HG03139 (cell line): ENCODE measurements at regions not wholly inside any gene's neighbourhood (a gene's known extent, or its start where the extent isn't known, plus 50 kb on each side); places are given as distances from the start of the nearest gene placed in this dataset.
"Not testable (repeated sequence)": the region's sequence is repeated elsewhere in the genome, so short reads cannot be mapped to it uniquely, and the experiment has no call there.

Source experiments
- ATAC-seq: cut with Tn5 transposase; IDR thresholded peaks from one replicate; pipeline ENCODE4 v1.9.1; 2021; ENCODE audit not compliant: unreplicated experiment

DNA sequence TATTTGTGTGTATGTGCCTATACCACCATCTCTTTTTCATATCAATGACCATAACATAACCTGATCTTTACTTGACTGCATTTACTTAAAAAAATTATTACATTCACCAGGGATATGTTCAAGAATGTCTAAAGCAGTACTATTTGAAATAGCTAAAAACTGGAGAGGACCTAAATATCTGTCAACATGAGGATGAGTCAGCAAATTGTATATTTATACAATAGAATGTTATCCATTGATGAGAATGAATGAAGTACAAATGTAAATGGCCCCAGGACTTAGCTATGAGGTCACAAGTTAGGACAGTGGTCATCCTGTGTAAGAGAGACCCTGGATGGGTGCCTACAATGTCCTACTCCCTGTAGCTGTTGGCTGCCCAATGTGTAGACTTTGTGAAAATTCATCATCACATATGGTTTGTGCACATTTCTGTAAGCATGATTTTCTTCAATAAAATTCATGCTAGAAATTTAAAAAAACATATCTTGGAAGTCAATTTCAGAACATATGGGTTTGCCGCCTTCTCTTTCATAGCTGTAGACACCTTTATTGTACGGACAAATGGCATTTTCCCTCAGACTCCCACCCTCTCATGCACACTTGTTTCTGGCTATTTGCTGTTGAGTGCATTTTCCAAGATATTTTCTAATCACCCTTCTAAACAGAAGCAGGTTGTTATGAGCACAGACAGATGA is 202.4 kb downstream of the CDH26 start:
- ATAC-seq = no peak

DNA sequence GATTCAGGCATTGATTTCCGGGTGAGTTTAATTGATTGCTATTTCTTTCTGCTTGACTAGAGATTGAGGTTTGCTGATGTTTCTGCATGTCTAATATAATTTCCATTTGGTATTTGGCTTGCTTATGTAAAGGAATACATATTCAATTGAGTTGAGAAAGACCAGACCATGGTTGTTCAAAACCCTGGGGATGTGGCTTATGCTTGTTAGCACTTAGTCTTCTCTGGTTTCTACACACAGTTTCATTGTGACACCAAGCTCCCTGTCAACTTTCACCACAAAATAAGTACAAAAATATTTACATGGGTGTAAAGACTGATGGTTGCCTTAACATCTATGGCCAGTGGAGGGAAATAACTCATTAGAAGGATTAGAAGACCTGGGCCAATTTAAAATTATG is 209.6 kb downstream of the CDH26 start:
- ATAC-seq = no peak

- ATAC-seq = no peak
Observed at GRCh38 chr20:60168963-60169362, 210.7 kb downstream of the CDH26 start.

- ATAC-seq = no peak
Observed at GRCh38 chr20:60170116-60170515, 211.9 kb downstream of the CDH26 start.

- no peak for ATAC-seq
Observed at GRCh38 chr20:60171313-60171712, 213.1 kb downstream of the CDH26 start.

GRCh38 chr20:60171738-60172137 is 213.5 kb downstream of the CDH26 start:
- no peak for ATAC-seq

DNA sequence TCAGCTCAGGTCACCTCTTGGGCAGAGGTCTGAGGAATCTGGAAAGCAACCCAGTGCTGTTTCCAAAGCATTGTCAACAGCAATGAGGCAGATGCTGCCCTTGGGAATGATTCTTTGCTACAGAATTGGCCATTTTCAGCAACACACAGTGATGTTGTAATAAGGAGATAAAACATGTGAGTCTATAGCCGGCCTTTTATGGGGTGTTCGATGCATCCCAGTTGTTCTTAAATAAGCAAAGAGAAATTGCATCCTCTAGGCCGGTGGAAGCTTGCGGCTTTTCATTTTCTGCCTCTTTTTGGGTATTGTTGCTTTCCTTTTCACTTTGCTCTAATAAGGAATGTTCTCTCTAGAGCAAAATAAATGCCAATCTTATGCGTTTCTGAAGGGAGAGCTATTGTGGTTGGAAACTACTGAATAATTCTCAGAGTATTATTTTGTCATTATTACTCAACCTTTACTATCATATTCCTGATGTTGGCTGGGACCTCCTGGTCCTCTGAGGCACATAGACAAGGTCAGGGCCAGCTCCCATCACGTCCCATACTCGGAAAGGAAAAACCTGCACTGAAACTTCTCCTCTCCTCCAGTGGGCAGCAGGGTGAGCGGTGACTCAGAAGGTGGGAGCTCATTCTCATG is 214.2 kb downstream of the CDH26 start:
- ATAC-seq = no peak

- no peak for ATAC-seq
Observed at GRCh38 chr20:60177080-60177479, 218.9 kb downstream of the CDH26 start.

DNA sequence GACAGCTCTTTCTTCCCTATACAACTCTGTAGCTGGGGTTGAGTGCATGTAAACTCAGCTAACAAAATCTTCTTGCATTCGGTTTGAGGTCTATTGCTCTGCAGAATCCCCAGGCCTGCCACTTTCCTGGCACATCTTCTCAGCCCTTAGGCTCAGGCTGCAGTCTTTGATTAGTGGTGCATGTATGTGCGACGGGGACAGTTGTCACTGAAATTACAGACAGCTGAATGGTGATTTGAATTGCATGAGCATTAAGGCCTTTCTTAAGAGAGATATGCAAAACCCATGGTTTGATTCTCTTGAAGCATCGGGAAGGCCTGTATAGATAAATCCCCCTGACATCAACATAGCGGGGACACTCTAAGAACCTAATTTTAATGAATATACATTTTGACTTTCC is 222.8 kb downstream of the CDH26 start:
- no peak for ATAC-seq

GRCh38 chr20:60186412-60186811 is 228.2 kb downstream of the CDH26 start:
- ATAC-seq = no peak

- ATAC-seq = no peak
Observed at GRCh38 chr20:60187683-60188082, 229.5 kb downstream of the CDH26 start.

- no peak for ATAC-seq
Observed at GRCh38 chr20:60191014-60191413, 232.8 kb downstream of the CDH26 start.

- ATAC-seq = no peak
Observed at GRCh38 chr20:60192326-60192725, 234.1 kb downstream of the CDH26 start.

- ATAC-seq = not testable (repeated sequence)
Observed at GRCh38 chr20:60199132-60199531, 240.9 kb downstream of the CDH26 start.

DNA sequence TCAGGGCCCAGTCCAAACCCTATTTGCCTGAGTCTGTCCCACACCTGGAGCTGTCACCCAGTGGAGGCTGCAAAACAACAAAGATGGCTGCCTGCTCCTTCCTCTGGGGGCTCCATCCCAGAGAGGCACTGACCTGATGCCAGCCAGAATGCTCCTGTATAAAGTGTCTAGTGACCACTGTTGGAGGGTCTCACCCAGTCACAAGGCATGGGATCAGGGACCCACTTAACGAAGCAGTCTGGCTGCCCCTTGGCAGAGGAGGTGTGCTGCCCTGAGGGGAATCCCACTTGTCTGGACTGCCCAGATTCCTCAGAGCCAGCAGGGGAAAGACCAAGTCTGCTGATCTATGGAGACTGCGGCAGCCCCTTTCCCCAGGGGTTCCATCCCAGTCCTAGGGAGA is 241.6 kb downstream of the CDH26 start:
- ATAC-seq = no peak

DNA sequence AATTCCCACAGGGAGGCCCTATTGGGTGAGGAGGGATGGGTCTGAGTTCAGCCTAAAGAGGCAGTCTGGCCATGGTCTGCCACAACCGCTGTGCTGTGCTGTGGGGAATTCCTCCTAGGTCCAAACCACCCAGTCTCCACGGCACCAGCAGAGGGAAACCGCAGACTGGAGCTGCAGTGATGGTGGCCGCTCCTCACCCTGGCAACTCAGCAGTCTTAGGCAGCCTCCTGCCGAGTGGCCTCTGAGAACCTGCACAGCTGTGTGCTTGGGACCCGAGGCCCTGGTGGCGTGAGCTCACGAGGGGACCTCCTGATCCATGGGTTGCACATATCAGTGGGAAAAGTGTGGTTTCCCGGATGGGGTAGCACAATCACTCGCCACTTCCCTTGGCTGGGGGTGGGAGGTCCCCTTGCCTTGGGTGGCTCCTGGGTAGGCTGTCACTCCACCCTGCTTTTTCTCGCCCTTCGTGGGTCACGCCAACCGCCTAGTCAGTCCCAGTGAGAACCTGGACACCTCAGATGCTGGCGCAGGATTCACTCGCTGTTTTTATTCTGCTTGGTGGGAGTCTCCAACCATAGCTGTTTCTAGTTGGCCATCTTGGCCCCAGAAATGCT is 242.2 kb downstream of the CDH26 start:
- no peak for ATAC-seq

DNA sequence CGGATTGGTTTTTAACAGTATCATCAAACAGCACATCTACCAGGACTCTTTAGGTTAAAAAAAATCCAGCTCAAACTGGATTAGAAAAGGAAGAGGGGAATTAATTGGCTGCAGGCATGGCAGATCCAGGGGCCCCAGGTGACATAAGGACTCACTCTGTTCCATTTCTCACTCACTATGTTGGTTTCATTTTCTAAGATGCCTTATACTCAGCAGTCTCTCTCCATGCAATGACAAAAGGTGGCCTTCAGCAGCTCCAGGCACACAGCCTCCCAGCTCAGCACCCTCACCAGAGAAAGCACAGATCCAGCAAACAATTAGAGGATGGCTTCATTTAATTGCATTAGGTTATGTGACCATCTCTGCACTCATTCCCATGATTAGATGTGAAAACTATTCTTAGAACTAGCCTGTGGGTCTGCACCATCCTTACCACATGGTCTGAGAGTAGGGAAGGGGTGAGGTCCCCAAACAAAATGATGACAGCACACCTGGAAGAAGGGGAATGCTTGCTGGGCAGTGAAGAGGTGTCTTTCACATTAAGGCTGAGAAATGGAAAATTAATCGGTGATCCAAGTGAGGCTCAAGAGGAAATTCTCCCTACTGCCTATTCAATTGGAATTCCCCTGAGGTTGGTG is 243.1 kb downstream of the CDH26 start:
- no peak for ATAC-seq

GRCh38 chr20:60202046-60202445 is 243.8 kb downstream of the CDH26 start:
- no peak for ATAC-seq

- ATAC-seq = no peak
Observed at GRCh38 chr20:60203451-60203850, 245.2 kb downstream of the CDH26 start.

GRCh38 chr20:60204601-60205000 is 246.4 kb downstream of the CDH26 start:
- ATAC-seq = no peak

GRCh38 chr20:60206259-60206658 is 248.0 kb downstream of the CDH26 start:
- no peak for ATAC-seq

DNA sequence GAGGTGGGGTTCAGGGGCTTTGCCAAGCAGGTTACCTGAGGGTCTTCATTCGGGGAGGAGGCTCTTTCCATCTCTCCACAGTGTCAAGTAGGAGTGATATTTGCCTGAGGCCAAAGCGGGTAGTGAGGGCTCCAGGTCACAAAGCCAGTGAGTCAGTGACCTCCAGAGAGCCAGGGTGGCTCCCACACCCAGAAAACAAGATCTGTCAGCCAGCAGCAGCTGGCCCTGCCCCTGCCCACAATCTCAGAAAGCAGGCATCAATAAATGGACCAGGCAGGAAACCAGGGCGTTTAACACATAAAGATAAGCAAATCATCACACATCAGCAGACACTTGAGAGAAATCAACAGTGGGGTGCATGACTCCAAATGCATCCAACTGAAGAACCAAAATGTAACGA is 250.8 kb downstream of the CDH26 start:
- ATAC-seq = no peak
